Daoy (cell line): ENCODE measurements at regions not wholly inside any gene's neighbourhood (a gene's known extent, or its start where the extent isn't known, plus 50 kb on each side); places are given as distances from the start of the nearest gene placed in this dataset.
"Not testable (repeated sequence)": the region's sequence is repeated elsewhere in the genome, so short reads cannot be mapped to it uniquely, and the experiment has no call there.

Source experiments
- DNase-seq: peaks from one replicate; pipeline ENCODE4 v3.0.0-alpha.2; 2015; ENCODE audit warnings: low read depth

DNA sequence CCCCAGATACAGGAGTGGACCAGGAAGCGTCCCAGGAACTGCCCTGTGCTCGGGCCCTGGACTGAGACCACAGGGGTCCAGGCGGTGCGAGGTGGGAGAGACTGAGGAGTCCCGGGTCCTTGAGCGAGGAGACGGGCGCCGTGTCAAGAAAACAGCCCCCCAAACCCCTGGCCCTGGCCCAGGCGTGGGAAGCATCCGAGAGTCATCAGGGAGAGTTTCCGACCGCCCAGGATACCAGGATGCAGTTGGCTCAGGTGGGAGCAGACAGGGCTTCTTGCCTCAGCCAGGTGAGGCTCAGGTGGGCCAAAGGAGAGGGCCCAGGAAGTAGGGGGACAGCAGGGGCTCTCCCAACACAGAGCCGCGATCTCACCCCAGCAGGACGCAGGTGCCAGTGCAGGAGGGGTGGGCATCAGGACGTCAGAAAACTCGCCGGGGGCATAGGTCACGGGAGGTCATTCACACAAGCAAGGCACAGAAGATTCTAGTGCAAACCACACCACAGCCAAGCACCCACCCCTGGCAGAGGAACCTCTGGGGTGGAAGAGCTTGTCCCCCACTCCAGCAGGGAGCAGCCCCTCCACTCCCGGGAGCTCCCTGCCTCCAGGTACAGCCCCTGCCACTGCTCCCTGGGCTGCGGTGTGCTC lies 102.5 kb upstream of the EIF5 start:
- no peak for DNase-seq

- peak; percentile 36 for DNase-seq
Observed at GRCh38 chr14:103232031-103232808, 101.8 kb upstream of the EIF5 start.

- DNase-seq = peak; percentile 40
Observed at GRCh38 chr14:103232831-103233319, 101.2 kb upstream of the EIF5 start.

GRCh38 chr14:103233328-103233727 lies 100.7 kb upstream of the EIF5 start:
- DNase-seq = no peak

GRCh38 chr14:103234826-103235225 lies 99.2 kb upstream of the EIF5 start:
- not testable (repeated sequence) for DNase-seq

GRCh38 chr14:103235506-103235905 lies 98.5 kb upstream of the EIF5 start:
- not testable (repeated sequence) for DNase-seq

- no peak for DNase-seq
Observed at GRCh38 chr14:103239751-103240150, 94.3 kb upstream of the EIF5 start.

DNA sequence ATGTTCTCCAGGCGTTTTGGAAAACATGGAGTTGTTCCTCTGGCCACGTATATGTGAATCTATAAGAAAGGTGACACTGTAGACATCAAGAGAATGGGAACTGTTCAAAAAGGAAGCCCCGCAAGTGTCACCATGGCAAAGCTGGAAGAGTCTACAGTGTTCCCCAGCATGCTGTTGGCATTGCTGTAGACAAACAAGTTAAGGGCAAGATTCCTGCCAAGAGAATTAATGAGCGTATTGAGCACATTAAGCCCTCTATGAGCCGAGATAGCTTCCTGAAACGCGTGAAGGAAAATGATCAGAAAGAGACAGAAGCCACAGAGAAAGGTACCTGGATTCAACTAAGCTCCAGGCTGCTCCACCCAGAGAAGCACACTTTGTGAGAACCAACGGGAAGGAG lies 92.5 kb upstream of the EIF5 start:
- DNase-seq = no peak

- DNase-seq = no peak
Observed at GRCh38 chr14:103243764-103244737, 90.0 kb upstream of the EIF5 start.

DNA sequence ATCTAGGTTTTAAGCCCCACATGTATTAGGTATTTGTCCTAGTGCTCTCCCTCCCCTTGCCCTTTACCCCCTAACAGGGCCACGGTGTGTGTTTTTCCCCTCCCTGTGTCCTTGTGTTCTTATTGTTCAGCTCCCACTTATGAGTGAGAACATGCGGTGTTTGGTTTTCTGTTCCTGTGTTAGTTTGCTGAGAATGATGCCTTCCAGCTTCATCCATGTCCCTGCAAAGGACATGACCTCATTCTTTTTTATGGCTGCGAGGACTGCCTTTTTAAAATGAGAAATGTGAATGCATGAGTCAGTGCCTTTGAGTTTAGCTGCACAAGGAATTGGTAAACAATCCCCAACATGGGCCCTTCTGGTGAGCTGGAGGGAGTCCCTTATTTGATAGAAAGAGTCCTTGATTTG lies 88.4 kb upstream of the EIF5 start:
- peak; percentile 48 for DNase-seq

GRCh38 chr14:103246070-103246469 lies 88.0 kb upstream of the EIF5 start:
- DNase-seq = no peak

DNA sequence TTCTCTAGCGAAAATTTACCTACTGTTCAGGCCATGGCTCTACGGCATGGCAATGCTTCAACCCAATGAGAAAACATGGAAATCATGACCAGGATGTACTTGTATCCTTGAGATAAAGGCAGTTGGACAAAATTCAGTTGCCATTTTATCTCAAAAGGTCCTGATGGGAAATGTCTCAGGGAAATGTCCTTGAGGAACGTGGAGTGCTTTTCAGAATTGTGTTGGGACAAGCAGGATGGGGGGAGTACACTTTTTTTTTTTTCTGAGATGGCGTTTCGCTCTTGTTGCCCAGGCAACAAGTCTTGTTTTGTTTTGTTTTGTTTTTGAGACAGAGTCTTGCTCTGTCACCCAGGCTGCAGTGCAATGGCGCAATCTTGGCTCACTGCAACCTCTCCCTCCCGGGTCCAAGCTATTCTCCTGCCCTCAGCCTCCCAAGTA lies 86.8 kb upstream of the EIF5 start:
- no peak for DNase-seq

DNA sequence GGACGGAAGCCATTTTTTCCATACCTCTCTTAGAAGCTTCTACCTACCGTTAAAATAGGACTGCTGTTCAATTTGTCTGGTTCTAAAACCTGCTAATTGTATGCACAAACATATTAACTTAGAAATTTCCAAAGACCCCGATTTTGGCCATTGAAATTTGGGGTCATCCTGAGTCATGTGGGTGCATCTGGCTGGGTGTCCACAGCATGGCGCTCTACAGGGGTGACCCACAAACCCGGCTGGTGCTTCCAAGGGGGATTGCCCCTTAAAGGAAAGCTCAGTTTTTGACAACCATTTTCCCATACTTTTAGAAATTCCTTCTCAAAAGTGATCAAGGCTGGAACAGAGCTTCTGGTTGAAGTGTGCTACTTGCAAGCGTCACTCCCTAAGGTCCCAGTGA lies 83.9 kb upstream of the EIF5 start:
- no peak for DNase-seq

GRCh38 chr14:103250874-103251273 lies 83.2 kb upstream of the EIF5 start:
- no peak for DNase-seq

DNA sequence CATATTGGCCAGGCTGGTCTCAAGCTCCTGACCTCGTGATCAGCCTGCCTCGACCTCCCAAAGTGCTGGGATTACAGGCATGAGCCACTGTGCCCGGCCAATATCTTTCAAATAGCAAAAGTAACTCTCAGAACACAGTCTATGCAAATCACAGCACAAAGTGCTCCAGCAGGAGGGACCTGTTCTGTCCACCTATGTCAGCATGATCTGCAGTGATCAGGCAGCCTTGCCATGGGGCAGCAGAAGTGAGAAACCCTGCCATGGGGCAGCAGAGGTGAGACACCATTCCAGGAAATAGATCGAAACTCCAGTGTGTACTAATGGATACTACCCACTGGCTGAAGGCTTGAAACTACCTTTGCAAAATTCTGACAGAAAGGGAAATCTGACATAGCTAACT lies 78.5 kb upstream of the EIF5 start:
- no peak for DNase-seq

GRCh38 chr14:103256406-103256805 lies 77.6 kb upstream of the EIF5 start:
- no peak for DNase-seq

GRCh38 chr14:103257211-103257962 lies 76.7 kb upstream of the EIF5 start:
- peak; percentile 42 for DNase-seq

GRCh38 chr14:103258211-103258610 lies 75.8 kb upstream of the EIF5 start:
- no peak for DNase-seq

GRCh38 chr14:103259184-103259583 lies 74.9 kb upstream of the EIF5 start:
- no peak for DNase-seq

GRCh38 chr14:103259801-103260628 lies 74.0 kb upstream of the EIF5 start:
- DNase-seq = no peak
